OCI-M2 (cell line): ENCODE measurements at regions not wholly inside any gene's neighbourhood (a gene's known extent, or its start where the extent isn't known, plus 50 kb on each side); places are given as distances from the start of the nearest gene placed in this dataset.
"Not testable (repeated sequence)": the region's sequence is repeated elsewhere in the genome, so short reads cannot be mapped to it uniquely, and the experiment has no call there.

Experiments
- DNase-seq: peaks from one replicate; lab custom pipeline; 2025; ENCODE audit not compliant: unreplicated experiment; lab: John Stamatoyannopoulos, UW

DNA sequence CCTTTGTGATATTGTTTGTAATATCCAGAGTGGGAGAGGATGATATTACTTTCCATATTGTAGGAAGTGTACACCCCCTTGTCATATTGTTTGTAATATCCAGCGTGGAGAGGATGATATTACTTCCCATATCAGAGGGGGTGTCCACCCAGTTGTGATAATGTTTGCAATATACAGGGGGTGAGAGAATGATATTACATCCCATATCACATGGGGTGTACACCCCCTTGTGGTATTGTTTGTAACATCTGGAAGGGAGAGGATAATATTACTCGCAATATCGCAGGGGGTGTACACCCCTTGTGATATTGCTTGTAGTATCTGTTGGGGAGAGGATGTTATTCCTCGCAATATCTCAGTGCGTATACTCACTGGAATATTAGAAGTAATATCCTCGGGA is 61.5 kb downstream of the PRSS23 start:
- no peak for DNase-seq

- no peak for DNase-seq
These were observed 63.1 kb downstream of the PRSS23 start for GRCh38 chr11:86863476-86863875.

DNA sequence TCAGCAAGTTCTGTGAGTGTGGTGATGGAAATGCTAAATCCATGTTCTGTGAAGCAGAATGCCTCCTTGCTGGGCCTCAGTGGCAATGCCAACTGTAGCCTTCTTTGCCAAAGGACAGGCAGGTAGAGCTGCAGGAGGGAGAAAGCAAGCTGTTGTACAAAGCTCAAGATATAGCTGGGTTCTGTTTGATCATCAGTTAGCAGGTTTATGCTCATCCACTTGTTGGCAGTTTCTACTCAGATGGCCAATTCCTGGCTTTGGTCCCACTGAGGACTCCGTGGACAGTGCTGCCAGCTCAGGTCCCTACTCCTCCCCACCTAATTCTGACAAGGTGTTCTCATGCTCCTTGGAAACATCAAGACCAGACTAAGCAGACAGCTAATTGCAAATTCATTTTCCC is 65.1 kb downstream of the PRSS23 start:
- no peak for DNase-seq

DNA sequence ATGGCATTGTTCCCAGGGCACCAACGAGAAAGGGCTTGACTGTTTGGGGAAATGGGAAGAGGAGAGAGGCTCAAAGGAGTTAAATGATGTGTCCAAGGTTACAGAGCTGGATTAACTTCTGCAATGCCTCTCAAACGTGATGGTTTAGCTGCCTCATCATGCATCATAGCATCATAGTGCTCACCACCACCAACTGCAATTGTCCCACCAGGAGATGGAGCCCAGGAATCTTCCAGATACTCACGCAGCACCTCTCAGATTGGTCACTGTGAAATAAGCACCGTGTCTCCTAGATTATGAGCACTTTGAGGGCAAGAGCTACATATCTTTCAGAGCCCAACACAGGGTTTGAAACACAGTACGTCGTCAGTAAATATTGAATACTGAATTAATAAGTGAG is 69.2 kb downstream of the PRSS23 start:
- DNase-seq: no peak

GRCh38 chr11:86869966-86870570 is 69.7 kb downstream of the PRSS23 start:
- DNase-seq: peak; percentile 24

GRCh38 chr11:86873573-86874083 is 73.3 kb downstream of the PRSS23 start:
- DNase-seq: no peak

DNA sequence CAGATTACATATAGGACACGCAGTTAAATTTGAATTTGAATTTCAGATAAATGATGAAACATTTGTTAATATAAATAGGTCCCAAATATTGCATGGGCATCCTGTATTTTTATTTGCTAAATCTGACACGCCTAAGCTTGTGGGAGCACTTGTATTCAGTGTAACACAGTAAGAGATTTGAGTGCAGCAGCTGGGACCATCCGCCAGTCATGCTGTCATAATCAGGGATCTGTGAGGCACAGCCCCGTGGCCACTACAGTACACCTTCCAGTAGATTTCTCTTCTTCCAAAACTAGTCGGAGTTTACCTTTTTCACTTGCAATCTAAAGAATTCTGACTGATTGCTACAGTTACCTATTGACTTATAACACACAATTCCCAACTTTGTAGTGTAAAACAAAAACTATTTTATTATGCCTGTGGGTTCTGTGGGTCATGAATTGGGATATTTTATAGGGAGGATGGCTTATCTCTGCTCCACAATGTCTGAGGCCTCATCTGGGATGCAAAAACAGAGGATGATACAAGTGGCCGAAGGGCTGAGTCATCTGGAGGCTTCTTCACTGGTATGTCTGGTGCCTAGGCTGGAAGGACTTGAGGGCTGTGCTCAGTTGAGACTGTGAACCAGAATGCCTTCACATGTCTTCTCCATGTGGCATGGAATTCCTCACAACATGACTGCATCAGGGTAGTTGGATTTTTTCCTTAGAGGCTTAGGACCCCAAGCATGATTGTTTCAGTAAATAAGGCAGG is 74.1 kb downstream of the PRSS23 start:
- DNase-seq: no peak

DNA sequence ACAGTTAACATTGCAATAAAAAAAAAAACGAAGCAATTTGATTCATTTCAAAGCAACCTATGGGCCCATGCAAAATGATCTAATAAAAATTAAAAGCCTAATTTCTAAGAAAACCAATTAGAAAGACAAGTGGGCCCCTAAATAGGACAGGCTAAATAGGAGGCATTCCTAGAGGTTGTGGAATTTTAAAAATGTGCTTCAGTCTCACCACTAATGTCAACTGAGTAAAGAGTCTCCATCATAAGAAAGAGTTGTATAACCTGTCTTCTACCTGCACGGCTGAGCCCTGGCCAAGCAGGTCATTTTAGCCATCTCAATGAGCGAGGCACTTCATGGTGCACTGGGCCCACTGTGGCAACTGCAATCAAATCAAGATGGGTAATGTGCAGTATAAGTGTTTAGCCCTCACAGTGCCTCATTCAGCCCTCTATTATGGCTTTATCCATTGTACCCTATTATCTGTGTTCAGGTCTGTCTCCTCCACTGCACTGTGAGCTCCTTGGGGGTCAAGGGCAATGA is 76.4 kb downstream of the PRSS23 start:
- DNase-seq: no peak

DNA sequence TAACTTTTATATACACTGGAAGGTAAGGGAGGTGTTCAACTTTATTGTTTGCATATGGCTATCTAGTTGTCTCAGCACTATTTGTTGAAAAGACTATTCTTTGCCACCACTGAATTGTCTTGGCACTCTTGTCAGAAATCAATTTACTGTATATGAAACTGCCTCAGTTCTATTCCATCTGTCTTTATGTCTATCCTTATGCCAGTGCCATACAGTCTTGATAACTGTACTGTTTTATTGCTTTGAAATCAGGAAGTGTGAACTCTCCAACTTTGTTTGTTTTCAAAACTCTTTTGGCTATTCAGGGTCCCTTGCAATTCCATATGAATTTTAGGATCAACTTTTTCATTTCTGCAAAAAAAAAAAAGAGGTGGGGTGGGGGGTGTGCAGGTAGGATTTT is 77.2 kb downstream of the PRSS23 start:
- DNase-seq: no peak

GRCh38 chr11:86879241-86879640 is 76.0 kb downstream of the FZD4 start:
- DNase-seq: not testable (repeated sequence)

DNA sequence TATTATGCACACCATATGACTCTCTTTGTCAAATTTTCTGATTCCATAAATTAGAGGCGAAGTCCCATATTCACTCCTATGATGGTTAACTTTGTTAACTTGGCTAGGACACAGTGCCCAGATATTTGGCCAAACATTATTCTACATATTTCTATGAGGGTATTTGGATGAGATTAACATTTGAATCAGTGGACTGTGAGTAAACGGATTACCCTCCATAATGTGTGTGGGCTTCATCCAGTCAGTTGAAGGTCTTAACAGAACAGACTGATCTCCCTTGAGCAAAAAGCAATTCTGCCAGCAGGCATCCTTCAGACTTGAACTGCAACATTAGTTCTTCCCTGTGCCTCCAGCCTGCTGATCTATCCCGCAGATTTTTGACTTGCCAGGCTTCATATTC is 69.9 kb downstream of the FZD4 start:
- no peak for DNase-seq

DNA sequence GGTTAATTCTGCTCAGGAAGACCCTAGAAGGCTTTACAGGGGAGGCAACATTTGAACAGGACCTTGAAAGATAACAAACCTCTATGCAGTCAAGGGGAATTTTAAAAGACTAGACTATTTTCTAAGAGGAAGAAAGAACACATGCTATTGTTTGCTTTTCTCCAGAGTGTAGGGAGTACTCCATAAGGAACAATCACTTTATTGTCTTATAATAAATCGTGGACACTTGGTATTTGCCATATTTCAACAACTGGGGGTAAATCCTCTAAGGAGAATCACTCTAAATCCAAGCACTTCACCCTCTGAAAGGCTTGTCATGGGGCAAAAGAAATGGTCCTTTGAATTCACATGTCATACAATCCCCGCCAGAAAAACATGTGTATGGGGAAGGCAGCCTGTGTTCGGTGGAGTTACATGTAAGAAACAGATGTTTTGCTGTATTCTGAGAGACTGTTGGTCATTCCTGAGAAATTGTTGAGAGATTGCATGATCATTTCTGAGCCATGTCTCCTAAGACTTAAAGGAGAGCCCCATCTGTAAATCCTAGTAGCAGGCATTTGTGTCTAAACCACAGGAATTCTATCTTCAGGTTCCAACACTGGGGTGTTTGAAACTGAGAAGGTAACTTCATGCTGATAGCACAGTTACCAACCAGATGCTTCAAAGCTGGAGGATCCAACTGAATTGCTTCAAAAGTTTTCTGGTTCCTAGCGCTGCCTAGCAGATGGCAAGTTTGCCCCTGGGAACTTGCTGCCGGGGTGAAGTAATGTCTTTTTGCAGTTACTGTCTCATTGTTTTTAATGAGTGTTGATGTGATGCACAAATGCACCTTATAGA is 66.8 kb downstream of the FZD4 start:
- no peak for DNase-seq

GRCh38 chr11:86889001-86889341 is 66.2 kb downstream of the FZD4 start:
- no peak for DNase-seq

GRCh38 chr11:86891036-86891435 is 64.2 kb downstream of the FZD4 start:
- DNase-seq: no peak

DNA sequence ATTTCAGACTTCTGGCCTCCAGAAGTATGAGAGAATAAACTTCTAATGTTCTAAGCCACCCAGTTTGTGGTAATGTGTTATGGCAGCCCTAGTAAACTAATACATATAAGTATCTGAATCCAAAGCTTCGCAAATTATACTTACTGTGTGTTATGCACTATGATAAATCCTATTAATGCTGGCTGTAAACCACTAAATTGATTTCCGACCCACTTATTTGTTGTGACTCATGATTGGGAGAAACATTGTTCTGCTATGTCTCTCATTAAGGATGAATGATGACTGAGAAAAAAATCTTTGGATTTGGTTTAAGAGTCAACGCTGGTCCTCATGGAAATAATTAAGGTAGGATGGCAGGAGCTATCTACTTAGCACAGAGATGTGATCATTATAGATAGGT is 62.0 kb downstream of the FZD4 start:
- DNase-seq: no peak
